ENCODE measurements at regions not wholly inside any gene's neighbourhood (a gene's known extent, or its start where the extent isn't known, plus 50 kb on each side); places are given as distances from the start of the nearest gene placed in this dataset.

- TF ChIP-seq CTCF (IDR thresholded peaks at IDR 0.05) (no peak), POLR2AphosphoS5 (IDR thresholded peaks at IDR 0.05) (no peak), POLR2A (IDR thresholded peaks at IDR 0.05) (no peak), EP300 (IDR thresholded peaks at IDR 0.05) (no peak)
Measured at GRCh38 chr5:109487753-109488420, 78.1 kb upstream of the PJA2 start.

All from suprapubic skin (tissue), 4 donors.